HG03280 (cell line): ENCODE measurements at regions not wholly inside any gene's neighbourhood (a gene's known extent, or its start where the extent isn't known, plus 50 kb on each side); places are given as distances from the start of the nearest gene placed in this dataset.
A peak's percentile ranks its signal among the peaks of the same experiment; 100 is the strongest.

Experiments
- ATAC-seq: cut with Tn5 transposase; IDR thresholded peaks from one replicate; pipeline ENCODE4 v1.9.1; 2021; ENCODE audit warnings: mild to moderate bottlenecking, moderate library complexity; ENCODE audit not compliant: unreplicated experiment

GRCh38 chr4:107120661-107121060, 84.5 kb upstream of the DKK2 start:
- ATAC-seq = no peak

DNA sequence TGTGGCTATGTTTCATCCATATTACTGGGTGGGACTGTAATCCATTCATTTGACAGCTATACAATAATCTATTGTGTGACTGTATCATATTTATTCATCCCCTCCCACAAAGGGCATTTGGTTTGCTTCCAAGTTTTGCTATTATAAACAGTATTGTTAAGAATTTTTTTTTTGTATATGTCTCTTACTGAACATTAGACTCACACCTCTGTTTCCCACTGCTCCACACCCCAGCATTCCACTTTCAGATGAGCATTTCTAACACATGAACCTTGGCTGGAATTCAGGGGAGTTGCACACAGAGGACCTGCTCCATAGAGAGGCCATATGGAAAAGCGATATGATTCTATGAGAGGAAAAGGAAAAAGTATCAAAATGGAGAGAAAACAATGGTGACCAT, 81.6 kb upstream of the DKK2 start:
- ATAC-seq = no peak

- ATAC-seq = no peak
Observed at GRCh38 chr4:107115185-107115847, 79.2 kb upstream of the DKK2 start.

- no peak for ATAC-seq
Observed at GRCh38 chr4:107114059-107114458, 77.9 kb upstream of the DKK2 start.

GRCh38 chr4:107098401-107098800, 62.3 kb upstream of the DKK2 start:
- ATAC-seq = no peak

DNA sequence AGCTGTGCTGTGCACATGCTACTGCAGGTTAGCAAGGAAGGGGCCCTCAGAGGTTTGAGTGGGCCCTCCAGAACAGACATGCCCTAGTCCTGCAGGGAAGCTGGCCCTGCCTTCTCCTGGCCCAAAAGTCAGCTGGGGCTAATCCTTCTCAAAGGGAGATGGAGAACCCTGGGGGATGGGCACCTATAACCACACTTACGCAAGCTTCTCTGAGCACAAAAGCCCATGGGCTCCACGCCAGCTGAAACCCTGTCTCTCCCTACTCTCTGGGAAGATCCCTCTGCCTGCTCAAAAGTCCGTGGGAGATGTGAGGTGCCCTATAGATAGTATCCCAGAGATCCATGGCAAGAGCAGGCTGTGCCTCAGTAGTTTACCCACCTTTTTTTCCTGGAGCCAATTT, 58.9 kb upstream of the DKK2 start:
- ATAC-seq = no peak

DNA sequence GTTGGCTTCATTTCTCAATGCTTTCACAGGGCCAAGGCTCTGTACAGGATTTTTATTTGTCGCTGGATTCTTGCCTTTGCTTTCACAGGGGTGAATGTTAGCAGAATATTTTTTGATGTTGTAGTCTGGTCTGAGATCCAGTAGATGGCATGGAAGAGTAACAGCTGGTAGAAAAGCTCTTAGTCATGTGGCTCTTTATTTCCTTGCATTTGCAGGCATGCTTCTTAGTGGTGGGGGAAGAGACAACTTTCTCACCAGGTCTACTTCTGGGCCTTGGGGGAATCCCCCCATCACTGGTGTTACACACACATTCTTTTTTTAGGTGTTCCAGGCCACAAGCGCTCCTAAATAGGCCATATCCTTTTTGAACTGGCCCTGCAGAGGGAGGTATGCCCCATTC, 58.2 kb upstream of the DKK2 start:
- peak; percentile 80 for ATAC-seq
